Fibroblast of pulmonary artery (primary cell): ENCODE measurements at regions not wholly inside any gene's neighbourhood (a gene's known extent, or its start where the extent isn't known, plus 50 kb on each side); places are given as distances from the start of the nearest gene placed in this dataset.
"Not testable (repeated sequence)": the region's sequence is repeated elsewhere in the genome, so short reads cannot be mapped to it uniquely, and the experiment has no call there.

Source experiments
- DNase-seq: peaks from one replicate; pipeline ENCODE4 v3.0.0-alpha.2; 2010; ENCODE audit warnings: low read depth
- H3K4me3 ChIP-seq: replicated peaks from 2 replicates; pipeline ENCODE4 v1.5.1; 2011; ENCODE audit warnings: low read depth, mild to moderate bottlenecking, control low read depth, low read length, moderate library complexity
- TF ChIP-seq, protein P1 (sequence below): IDR thresholded peaks from 2 replicates; pipeline ENCODE4 v1.5.1; 2011; ENCODE audit warnings: mild to moderate bottlenecking, control low read depth, low read length, inconsistent platforms; ENCODE audit errors: missing control alignments

DNA sequence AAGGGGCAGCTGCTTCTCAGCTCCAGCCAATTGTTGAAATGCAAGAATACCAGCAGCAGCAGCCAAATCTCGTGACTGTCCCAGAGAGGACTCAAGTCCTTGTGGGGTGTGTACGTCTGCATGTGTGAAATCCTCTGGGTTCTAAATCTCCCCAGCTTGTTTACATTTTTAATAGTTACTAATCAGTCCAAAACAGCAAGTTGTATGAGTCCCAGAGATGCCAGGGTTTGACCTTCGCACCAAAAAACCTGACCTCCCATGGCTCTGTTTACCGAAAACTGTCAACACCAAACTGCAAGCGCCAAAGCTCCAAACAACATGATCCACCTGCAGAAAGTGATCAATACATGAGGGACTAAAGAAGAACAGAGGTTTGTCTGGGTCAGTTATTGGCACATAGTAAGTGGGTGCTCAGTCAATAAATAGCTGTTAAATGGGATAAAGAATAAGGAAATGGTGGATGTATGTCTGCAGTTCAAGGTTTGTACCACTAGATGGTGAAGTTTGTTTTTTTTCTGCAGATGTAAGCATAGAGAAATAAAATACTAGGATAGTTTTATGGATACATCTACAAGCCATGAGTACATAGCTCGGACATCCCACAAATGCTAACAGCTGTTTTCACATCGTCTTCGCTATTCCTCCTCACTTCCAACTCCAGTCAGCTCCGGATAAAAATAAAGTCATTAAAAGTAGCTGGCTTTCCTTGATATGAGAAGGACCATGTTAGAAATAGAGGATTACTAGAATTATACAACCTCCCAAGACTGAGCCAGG, 85.3 kb upstream of the ADRB2 start:
- DNase-seq, result peak; percentile 85
- H3K4me3 ChIP-seq, result no peak overlapping the region
- TF ChIP-seq, protein P1, sequence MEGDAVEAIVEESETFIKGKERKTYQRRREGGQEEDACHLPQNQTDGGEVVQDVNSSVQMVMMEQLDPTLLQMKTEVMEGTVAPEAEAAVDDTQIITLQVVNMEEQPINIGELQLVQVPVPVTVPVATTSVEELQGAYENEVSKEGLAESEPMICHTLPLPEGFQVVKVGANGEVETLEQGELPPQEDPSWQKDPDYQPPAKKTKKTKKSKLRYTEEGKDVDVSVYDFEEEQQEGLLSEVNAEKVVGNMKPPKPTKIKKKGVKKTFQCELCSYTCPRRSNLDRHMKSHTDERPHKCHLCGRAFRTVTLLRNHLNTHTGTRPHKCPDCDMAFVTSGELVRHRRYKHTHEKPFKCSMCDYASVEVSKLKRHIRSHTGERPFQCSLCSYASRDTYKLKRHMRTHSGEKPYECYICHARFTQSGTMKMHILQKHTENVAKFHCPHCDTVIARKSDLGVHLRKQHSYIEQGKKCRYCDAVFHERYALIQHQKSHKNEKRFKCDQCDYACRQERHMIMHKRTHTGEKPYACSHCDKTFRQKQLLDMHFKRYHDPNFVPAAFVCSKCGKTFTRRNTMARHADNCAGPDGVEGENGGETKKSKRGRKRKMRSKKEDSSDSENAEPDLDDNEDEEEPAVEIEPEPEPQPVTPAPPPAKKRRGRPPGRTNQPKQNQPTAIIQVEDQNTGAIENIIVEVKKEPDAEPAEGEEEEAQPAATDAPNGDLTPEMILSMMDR, result peak; percentile 78

DNA sequence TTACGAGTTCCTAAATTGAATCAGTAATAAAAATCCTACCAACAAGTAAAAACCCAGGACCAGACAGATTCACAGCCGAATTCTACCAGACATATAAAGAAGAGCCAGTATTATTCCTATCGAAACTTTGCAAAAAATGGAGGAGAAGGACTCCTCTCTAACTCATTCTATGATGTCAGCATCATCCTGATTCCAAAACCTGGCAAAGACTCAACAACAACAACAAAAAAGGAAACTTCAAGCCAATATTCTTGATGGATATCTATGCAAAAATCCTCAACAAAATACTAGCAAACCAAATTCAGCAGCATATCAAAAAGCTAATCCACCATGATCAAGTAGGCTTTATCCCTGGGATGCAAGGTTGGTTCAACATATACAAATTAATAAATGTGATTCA, 84.6 kb upstream of the ADRB2 start:
- not testable (repeated sequence) for DNase-seq, H3K4me3 ChIP-seq

DNA sequence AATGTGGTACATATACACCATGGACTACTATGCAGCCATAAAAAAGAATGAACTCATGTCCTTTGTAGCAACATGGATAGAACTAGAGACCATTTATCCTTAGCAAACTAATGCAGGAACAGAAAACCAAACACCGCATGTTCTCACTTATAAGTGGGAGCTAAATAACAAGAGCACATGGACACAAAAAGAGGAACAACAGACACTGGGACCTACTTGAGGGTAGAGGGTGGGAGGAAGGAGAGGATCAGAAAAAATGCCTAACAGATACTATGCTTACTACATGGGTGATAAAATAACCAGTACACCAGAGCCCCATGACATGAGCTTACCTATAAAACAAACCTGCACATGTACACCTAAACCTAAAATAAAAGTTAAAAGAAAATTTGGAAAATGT, 82.0 kb upstream of the ADRB2 start:
- H3K4me3 ChIP-seq, DNase-seq: not testable (repeated sequence)

DNA sequence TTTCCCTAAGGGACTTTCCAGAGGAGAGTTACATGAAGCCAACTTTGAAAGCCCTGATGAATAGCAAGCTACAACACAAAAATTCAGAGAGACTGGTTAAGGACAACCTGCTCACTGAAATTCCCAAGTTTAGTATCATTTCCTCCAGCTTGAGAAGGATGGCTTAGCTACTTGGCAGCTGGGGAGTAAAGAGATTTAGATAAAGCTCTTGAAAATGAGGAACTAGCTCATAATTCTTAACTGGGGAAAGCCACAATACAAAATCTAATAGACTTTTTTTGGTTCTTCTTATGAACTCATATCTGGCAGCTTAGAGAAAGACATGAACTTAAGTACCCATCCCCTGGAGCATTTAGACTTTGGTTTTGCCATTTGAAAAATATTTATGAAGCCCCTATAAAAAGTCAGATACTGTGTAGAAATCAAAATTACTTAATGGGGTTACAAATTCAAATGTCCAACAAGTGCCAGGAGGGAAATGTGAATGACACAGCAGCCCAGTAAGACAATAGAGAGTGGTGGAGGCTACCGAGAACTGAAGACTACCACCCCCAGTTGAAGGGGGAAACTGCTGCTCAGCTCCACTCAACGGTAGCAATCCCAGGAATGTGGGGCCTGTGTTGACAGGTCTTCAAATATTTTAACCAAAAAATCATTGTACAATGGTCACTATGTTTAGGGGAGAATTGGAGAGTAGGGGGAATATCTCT, 79.4 kb upstream of the ADRB2 start:
- TF ChIP-seq, protein P1, result no peak
- H3K4me3 ChIP-seq, result no peak overlapping the region
- peak; percentile 23 for DNase-seq

DNA sequence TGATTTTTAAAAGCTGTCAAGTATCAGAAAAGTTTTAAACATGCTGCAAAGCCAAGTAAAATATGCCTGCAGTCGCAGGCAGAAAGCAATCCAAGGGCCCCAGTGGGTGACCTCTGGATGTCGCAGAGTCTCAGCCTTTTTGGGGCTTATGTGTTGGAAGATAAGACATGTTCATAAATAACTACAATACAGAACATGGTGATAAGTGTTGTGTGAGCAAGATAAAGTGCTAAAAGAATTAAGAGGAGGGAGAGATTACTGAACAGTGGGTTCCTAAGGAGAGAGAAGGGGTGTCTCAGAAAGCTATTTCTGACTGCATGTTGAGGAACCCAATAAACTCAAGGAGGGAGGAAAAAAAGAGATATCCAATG, 78.9 kb upstream of the ADRB2 start:
- no peak overlapping the region for H3K4me3 ChIP-seq
- TF ChIP-seq, protein P1, result no peak
- DNase-seq, result no peak

DNA sequence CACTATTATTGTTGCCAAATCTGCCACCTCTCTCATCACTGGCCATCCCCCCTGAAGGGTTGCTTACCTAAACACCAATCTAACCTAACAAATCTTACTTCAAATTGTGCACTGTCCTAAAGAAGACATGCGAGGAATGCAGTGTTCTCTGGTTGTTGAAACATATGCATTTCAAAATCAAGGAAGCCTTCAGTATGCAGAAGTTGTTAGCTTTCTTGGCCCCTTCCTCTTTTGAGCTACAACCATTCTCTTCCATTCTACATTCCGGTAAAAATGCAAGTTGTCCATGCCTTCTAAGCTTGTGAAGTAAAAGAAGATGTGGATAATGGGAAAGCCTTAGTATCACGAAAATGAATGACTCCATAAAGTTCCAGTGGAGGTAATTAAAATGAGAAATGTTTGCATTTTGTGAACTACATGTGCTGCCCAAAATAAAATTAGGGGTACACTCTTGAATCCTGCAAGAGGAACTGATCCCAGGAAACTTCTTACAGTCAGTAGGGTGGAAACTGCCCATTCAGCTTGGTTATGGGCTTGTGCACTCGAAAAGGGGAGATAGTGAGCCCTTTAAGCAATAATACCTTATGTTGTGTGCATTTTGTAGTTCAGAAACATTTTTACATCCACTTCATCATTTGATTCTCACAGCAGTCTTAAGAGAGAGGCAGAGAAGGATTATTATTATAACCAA, 77.6 kb upstream of the ADRB2 start:
- DNase-seq, result no peak
- H3K4me3 ChIP-seq, result no peak overlapping the region
- TF ChIP-seq, protein P1, result no peak

DNA sequence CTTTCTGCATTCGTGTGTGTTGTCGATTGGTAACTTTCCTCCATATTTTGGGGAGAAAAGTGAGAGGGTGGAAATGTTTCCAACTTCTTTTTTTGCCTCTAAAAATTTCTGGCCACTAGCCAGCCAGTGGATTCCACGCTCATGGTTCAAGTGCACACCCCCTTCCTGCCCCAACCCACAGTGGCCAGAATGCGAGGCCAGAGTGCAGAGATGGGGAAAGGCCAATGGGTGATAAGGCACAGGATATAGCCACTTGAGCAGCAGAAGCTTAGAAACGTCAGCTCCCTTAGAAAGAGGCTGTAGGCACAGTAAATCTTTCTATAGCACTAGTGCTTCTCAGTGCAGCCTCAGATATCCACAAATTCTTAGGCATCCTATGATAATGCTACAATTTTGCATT, 75.8 kb upstream of the ADRB2 start:
- TF ChIP-seq, protein P1, result no peak
- no peak overlapping the region for H3K4me3 ChIP-seq
- DNase-seq, result no peak

DNA sequence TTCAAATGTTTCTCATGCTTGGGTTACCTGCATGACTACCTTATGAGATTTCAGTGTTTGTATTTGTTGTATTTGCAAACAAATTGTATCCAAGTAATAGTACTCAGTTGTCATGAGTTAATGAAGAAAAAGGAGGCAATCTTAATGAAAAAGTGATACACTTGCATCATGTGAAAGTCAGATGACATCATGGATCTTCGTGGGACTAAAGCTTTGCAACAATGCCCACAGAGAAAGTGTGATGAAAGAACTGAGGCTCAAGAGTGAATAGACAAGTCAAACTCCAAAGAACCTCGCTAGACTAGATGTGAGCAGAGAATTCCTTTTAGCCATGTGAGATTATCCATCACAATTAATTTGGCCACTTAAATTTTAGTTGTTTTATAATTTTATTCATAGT, 75.4 kb upstream of the ADRB2 start:
- TF ChIP-seq, protein P1, result no peak
- no peak for DNase-seq
- H3K4me3 ChIP-seq, result no peak overlapping the region

DNA sequence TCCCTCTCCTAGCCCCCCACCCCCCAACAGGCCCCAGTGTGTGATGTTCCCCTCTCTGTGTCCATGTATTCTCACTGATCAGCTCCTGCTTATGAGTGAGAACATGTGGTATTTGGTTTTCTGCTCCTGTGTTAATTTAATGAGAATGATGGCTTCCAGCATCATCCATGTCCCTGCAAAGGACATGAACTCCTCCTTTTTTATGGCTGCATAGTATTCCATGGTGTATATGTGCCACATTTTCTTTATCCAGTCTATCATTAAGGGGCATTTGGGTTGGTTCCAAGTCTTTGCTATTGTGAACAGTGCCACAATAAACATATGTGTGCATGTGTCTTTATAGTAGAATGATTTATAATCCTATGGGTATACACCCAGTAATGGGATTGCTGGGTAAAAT, 74.0 kb upstream of the ADRB2 start:
- H3K4me3 ChIP-seq, DNase-seq: not testable (repeated sequence)
